ENCODE measurements at regions not wholly inside any gene's neighbourhood (a gene's known extent, or its start where the extent isn't known, plus 50 kb on each side); places are given as distances from the start of the nearest gene placed in this dataset.

- H3K4me1 Mint-ChIP-seq = no peaks in the 10 kb centered on the region
- no peak overlapping the region for H3K27ac Mint-ChIP-seq
- no peak for TF ChIP-seq CTCF (IDR thresholded peaks at IDR 0.05; ENCODE audit: unreplicated experiment in 3 of 3)
- no peaks in the 10 kb centered on the region for H3K9me3 Mint-ChIP-seq
- H3K27me3 Mint-ChIP-seq (ENCODE audit: low read depth) = no peaks in the 10 kb centered on the region
- no peak overlapping the region for H3K4me3 Mint-ChIP-seq
- H3K36me3 Mint-ChIP-seq (ENCODE audit: low read depth) = no peaks in the 10 kb centered on the region
Observed at GRCh38 chr6:54770328-54770727, 76.2 kb upstream of the FAM83B start.

- Mint-ChIP-seq H3K36me3 (ENCODE audit: low read depth) (no peaks in the 10 kb centered on the region), H3K27me3 (ENCODE audit: low read depth) (no peaks in the 10 kb centered on the region), H3K4me3 (no peak overlapping the region), H3K9me3 (no peaks in the 10 kb centered on the region), H3K27ac (no peak overlapping the region), H3K4me1 (no peaks in the 10 kb centered on the region)
- TF ChIP-seq CTCF (IDR thresholded peaks at IDR 0.05; ENCODE audit: unreplicated experiment in 3 of 3) = no peak
Observed at GRCh38 chr6:54771968-54772367, 74.6 kb upstream of the FAM83B start.

GRCh38 chr6:54772610-54773009, 74.0 kb upstream of the FAM83B start:
- no peaks in the 10 kb centered on the region for H3K9me3 Mint-ChIP-seq
- H3K27ac Mint-ChIP-seq = no peak overlapping the region
- H3K27me3 Mint-ChIP-seq (ENCODE audit: low read depth) = no peaks in the 10 kb centered on the region
- no peak for TF ChIP-seq CTCF (IDR thresholded peaks at IDR 0.05; ENCODE audit: unreplicated experiment in 3 of 3)
- H3K4me1 Mint-ChIP-seq = no peaks in the 10 kb centered on the region
- H3K36me3 Mint-ChIP-seq (ENCODE audit: low read depth) = no peaks in the 10 kb centered on the region
- H3K4me3 Mint-ChIP-seq = no peak overlapping the region

GRCh38 chr6:54775576-54775975, 71.0 kb upstream of the FAM83B start:
- no peak overlapping the region for H3K27ac Mint-ChIP-seq
- no peaks in the 10 kb centered on the region for H3K27me3 Mint-ChIP-seq (ENCODE audit: low read depth)
- no peak for TF ChIP-seq CTCF (IDR thresholded peaks at IDR 0.05; ENCODE audit: unreplicated experiment in 3 of 3)
- H3K9me3 Mint-ChIP-seq = no peaks in the 10 kb centered on the region
- H3K4me1 Mint-ChIP-seq = no peaks in the 10 kb centered on the region
- H3K36me3 Mint-ChIP-seq (ENCODE audit: low read depth) = no peaks in the 10 kb centered on the region
- no peak overlapping the region for H3K4me3 Mint-ChIP-seq

GRCh38 chr6:54776891-54777290, 69.7 kb upstream of the FAM83B start:
- no peaks in the 10 kb centered on the region for H3K27me3 Mint-ChIP-seq (ENCODE audit: low read depth)
- H3K4me1 Mint-ChIP-seq = no peaks in the 10 kb centered on the region
- H3K4me3 Mint-ChIP-seq = no peak overlapping the region
- no peaks in the 10 kb centered on the region for H3K36me3 Mint-ChIP-seq (ENCODE audit: low read depth)
- H3K9me3 Mint-ChIP-seq = no peaks in the 10 kb centered on the region
- no peak overlapping the region for H3K27ac Mint-ChIP-seq
- TF ChIP-seq CTCF (IDR thresholded peaks at IDR 0.05; ENCODE audit: unreplicated experiment in 3 of 3) = no peak

GRCh38 chr6:54778731-54779130, 67.8 kb upstream of the FAM83B start:
- no peaks in the 10 kb centered on the region for H3K36me3 Mint-ChIP-seq (ENCODE audit: low read depth)
- H3K9me3 Mint-ChIP-seq = no peaks in the 10 kb centered on the region
- H3K4me3 Mint-ChIP-seq = no peak overlapping the region
- no peaks in the 10 kb centered on the region for H3K27me3 Mint-ChIP-seq (ENCODE audit: low read depth)
- no peaks in the 10 kb centered on the region for H3K4me1 Mint-ChIP-seq
- TF ChIP-seq CTCF (IDR thresholded peaks at IDR 0.05; ENCODE audit: unreplicated experiment in 3 of 3) = no peak
- no peak overlapping the region for H3K27ac Mint-ChIP-seq

Data from nephron (organoid).